Fibroblast of lung (primary cell): ENCODE measurements at regions not wholly inside any gene's neighbourhood (a gene's known extent, or its start where the extent isn't known, plus 50 kb on each side); places are given as distances from the start of the nearest gene placed in this dataset.

Source experiments
- EZH2 ChIP-seq: IDR thresholded peaks from 2 replicates; pipeline ENCODE4 v1.5.1; 2012; ENCODE audit warnings: low read length, control low read depth, mild to moderate bottlenecking; ENCODE audit errors: missing control alignments
- TF ChIP-seq, protein P1 (sequence below), 2 donors: IDR thresholded peaks in 1 of 2; conservative IDR thresholded peaks in 1 of 2; 1 replicate in 1 of 2; 2 replicates in 1 of 2; pipeline ENCODE4 v1.5.1; 2011 to 2012; ENCODE audit warnings: low read length in 2 of 2, control low read depth in 1 of 2, inconsistent platforms in 1 of 2, low read depth in 1 of 2, mild to moderate bottlenecking in 1 of 2

- TF ChIP-seq, protein P1, sequence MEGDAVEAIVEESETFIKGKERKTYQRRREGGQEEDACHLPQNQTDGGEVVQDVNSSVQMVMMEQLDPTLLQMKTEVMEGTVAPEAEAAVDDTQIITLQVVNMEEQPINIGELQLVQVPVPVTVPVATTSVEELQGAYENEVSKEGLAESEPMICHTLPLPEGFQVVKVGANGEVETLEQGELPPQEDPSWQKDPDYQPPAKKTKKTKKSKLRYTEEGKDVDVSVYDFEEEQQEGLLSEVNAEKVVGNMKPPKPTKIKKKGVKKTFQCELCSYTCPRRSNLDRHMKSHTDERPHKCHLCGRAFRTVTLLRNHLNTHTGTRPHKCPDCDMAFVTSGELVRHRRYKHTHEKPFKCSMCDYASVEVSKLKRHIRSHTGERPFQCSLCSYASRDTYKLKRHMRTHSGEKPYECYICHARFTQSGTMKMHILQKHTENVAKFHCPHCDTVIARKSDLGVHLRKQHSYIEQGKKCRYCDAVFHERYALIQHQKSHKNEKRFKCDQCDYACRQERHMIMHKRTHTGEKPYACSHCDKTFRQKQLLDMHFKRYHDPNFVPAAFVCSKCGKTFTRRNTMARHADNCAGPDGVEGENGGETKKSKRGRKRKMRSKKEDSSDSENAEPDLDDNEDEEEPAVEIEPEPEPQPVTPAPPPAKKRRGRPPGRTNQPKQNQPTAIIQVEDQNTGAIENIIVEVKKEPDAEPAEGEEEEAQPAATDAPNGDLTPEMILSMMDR (conservative IDR thresholded peaks at IDR 0.05 in 1 of 2, IDR thresholded peaks at IDR 0.05 in 1 of 2; ENCODE audit: low read depth in 1 of 2, low read length in 2 of 2), result no peak
- no peak for TF ChIP-seq EZH2
Measured at GRCh38 chr2:150646746-150647145, 159.3 kb upstream of the RND3 start.
